Testis (tissue), 2 donors: ENCODE measurements at regions not wholly inside any gene's neighbourhood (a gene's known extent, or its start where the extent isn't known, plus 50 kb on each side); places are given as distances from the start of the nearest gene placed in this dataset.

Experiments
- POLR2A ChIP-seq: fragments of 450-650 bp; IDR thresholded peaks from one replicate; pipeline ENCODE4 v1.6.1; 2017; ENCODE audit warnings: antibody characterized with exemption, mild to moderate bottlenecking, moderate library complexity
- TF ChIP-seq, protein P1 (sequence below), 3 experiments: fragments of 450-650 bp in 2 of 3; fragments of 200-600 bp in 1 of 3; sonication (generic) in 1 of 3; IDR thresholded peaks; one replicate each; pipeline ENCODE4 v1.5.1; 2016 to 2019; ENCODE audit warnings: antibody characterized with exemption in 3 of 3, mild to moderate bottlenecking in 2 of 3, moderate library complexity in 1 of 3

DNA sequence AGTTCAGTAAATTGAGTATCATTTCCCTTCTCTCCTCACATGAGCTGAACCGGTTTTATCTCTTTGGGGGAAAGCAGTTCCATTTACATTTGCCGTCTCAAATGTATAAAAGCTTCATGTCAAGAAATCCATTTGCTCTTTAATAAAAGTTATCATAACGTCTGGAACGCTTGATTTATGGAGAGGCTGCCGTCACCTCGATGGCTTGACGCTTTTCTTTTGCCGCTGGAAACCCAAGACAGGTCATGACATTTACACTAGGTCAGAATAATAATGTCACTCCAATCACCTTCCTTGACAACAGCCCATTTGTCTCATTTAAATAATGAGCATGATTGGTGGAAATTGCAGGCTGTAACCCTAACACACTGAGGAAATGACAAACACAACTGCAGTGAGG is 443.4 kb downstream of the IRX1 start:
- TF ChIP-seq, protein P1, sequence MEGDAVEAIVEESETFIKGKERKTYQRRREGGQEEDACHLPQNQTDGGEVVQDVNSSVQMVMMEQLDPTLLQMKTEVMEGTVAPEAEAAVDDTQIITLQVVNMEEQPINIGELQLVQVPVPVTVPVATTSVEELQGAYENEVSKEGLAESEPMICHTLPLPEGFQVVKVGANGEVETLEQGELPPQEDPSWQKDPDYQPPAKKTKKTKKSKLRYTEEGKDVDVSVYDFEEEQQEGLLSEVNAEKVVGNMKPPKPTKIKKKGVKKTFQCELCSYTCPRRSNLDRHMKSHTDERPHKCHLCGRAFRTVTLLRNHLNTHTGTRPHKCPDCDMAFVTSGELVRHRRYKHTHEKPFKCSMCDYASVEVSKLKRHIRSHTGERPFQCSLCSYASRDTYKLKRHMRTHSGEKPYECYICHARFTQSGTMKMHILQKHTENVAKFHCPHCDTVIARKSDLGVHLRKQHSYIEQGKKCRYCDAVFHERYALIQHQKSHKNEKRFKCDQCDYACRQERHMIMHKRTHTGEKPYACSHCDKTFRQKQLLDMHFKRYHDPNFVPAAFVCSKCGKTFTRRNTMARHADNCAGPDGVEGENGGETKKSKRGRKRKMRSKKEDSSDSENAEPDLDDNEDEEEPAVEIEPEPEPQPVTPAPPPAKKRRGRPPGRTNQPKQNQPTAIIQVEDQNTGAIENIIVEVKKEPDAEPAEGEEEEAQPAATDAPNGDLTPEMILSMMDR (IDR thresholded peaks at IDR 0.05): no peak
- TF ChIP-seq POLR2A: no peak
